ENCODE measurements at regions not wholly inside any gene's neighbourhood (a gene's known extent, or its start where the extent isn't known, plus 50 kb on each side); places are given as distances from the start of the nearest gene placed in this dataset.

DNA sequence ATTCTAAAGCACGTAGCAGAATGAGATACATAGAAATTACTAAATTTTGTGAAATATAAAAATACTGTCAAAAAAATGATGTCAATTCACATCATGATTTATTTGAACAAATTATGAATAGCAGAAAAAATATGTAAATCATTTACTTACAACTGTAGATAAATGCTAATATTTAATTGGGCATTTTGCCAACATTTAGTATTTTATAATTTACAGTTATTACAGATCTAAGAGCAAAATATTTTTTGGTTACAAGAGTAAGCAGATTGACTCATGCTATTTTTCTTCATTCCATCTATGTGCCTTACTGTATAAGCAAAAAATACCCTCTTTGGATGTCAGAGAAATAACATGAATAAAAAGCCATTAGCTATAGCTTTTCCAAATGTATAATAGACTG lies 282.3 kb upstream of the RGS18 start:
- DNase-seq: no peak
- H3K36me3 ChIP-seq (ENCODE audit: insufficient read depth in 1 of 2, low read depth in 1 of 2): no peaks in the 10 kb centered on the region
- TF ChIP-seq, protein P1, sequence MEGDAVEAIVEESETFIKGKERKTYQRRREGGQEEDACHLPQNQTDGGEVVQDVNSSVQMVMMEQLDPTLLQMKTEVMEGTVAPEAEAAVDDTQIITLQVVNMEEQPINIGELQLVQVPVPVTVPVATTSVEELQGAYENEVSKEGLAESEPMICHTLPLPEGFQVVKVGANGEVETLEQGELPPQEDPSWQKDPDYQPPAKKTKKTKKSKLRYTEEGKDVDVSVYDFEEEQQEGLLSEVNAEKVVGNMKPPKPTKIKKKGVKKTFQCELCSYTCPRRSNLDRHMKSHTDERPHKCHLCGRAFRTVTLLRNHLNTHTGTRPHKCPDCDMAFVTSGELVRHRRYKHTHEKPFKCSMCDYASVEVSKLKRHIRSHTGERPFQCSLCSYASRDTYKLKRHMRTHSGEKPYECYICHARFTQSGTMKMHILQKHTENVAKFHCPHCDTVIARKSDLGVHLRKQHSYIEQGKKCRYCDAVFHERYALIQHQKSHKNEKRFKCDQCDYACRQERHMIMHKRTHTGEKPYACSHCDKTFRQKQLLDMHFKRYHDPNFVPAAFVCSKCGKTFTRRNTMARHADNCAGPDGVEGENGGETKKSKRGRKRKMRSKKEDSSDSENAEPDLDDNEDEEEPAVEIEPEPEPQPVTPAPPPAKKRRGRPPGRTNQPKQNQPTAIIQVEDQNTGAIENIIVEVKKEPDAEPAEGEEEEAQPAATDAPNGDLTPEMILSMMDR (IDR thresholded peaks at IDR 0.05): no peak
- ATAC-seq: no peak
- H3K27me3 ChIP-seq (ENCODE audit: insufficient read depth in 3 of 3, low read length in 2 of 3): no peaks in the 10 kb centered on the region
- H3K27ac ChIP-seq: no peak overlapping the region
- H3K9me3 ChIP-seq: no peaks in the 10 kb centered on the region
- no peak overlapping the region for H3K4me3 ChIP-seq
- WGBS, 3 donors: 93 to 95% (median 94%) methylated on average over 1 of the region's 1 CpG
- intact Hi-C loops (cut with DNase I): no loop called here
- H3K4me1 ChIP-seq: no peaks in the 10 kb centered on the region

DNA sequence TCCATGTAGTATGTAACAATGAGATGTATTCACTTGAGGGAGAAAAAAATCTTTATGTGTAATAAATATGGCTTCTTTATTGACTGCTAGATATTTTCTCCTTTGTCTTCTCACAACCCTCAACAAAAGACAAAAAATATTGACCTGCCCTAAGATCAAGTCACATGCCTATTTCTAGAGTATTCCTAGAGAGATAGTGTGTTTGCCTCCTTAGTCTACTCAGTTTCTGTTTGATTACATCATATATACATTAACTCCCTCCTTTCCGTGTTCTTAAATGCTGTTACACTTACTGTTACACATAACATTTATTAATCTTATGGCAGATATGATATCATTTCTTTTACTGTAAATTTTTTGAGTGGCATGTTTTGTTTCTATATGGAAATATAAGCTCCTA lies 281.6 kb upstream of the RGS18 start:
- WGBS, 3 donors: 79 to 85% (median 85%) methylated on average over 1 of the region's 1 CpG
- DNase-seq (no peak), ATAC-seq (no peak)
- Histone ChIP-seq H3K4me1 (no peaks in the 10 kb centered on the region), H3K27ac (no peak overlapping the region), H3K36me3 (ENCODE audit: insufficient read depth in 1 of 2, low read depth in 1 of 2) (no peaks in the 10 kb centered on the region), H3K4me3 (no peak overlapping the region), H3K27me3 (ENCODE audit: insufficient read depth in 3 of 3, low read length in 2 of 3) (no peaks in the 10 kb centered on the region), H3K9me3 (no peaks in the 10 kb centered on the region)
- TF ChIP-seq, protein P1 (IDR thresholded peaks at IDR 0.05): no peak
- intact Hi-C loops (cut with DNase I): no loop called here

DNA sequence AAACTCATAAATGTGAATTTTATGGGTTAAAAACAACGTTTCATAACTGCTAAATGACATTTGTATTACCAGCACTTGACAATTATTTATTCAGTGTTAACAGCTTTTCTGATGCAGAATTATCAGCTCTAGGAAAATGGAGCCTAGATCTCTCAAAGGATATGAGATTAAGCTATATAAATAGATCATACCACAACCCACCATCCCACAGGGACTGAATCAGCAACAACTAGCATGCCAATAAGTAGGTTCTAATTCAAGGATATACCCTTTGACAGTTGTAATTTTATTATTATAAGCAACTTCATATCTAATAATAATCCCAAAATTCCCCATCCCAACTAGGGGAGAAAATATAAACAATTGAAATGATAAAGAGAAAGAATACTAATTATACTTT lies 275.4 kb upstream of the RGS18 start:
- 29 to 46% (median 39%) methylated on average over 1 of the region's 1 CpG for WGBS, 3 donors
- Histone ChIP-seq H3K9me3 (no peaks in the 10 kb centered on the region), H3K36me3 (ENCODE audit: insufficient read depth in 1 of 2, low read depth in 1 of 2) (no peaks in the 10 kb centered on the region), H3K27me3 (ENCODE audit: insufficient read depth in 3 of 3, low read length in 2 of 3) (no peaks in the 10 kb centered on the region), H3K27ac (no peak overlapping the region), H3K4me1 (no peaks in the 10 kb centered on the region), H3K4me3 (no peak overlapping the region)
- ATAC-seq (no peak), DNase-seq (no peak)
- TF ChIP-seq, protein P1 (IDR thresholded peaks at IDR 0.05): no peak
- intact Hi-C loops (cut with DNase I): no loop called here

DNA sequence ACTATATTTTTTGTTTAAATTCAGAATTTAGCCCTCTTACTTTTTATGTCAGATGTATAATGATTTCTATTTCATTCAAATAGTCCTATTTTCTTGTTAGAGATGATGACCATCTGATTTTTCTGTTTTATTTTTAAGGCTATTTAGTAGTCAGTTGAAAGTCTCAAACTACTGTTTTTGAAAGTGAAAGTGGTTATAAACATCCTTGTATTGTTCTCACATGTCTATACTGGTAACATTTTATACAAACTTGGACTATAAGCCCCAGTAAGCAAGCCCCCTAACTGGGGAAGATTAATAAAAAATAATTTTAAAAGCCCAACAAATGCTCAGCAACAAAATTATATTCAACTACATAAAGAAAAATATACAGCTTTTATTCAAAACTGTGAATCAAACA lies 271.3 kb upstream of the RGS18 start:
- H3K27me3 ChIP-seq (ENCODE audit: insufficient read depth in 3 of 3, low read length in 2 of 3): no peaks in the 10 kb centered on the region
- no peaks in the 10 kb centered on the region for H3K4me1 ChIP-seq
- H3K36me3 ChIP-seq (ENCODE audit: insufficient read depth in 1 of 2, low read depth in 1 of 2): no peaks in the 10 kb centered on the region
- TF ChIP-seq, protein P1 (IDR thresholded peaks at IDR 0.05): no peak
- no peaks in the 10 kb centered on the region for H3K9me3 ChIP-seq
- no peak overlapping the region for H3K27ac ChIP-seq
- no peak for DNase-seq
- intact Hi-C loops (cut with DNase I): loop anchor here in 1 of 2 donors (1.0 kb wide), 1 partner anchor 44 kb away; no protein-coding TSS in a partner anchor
- ATAC-seq: no peak
- no peak overlapping the region for H3K4me3 ChIP-seq

DNA sequence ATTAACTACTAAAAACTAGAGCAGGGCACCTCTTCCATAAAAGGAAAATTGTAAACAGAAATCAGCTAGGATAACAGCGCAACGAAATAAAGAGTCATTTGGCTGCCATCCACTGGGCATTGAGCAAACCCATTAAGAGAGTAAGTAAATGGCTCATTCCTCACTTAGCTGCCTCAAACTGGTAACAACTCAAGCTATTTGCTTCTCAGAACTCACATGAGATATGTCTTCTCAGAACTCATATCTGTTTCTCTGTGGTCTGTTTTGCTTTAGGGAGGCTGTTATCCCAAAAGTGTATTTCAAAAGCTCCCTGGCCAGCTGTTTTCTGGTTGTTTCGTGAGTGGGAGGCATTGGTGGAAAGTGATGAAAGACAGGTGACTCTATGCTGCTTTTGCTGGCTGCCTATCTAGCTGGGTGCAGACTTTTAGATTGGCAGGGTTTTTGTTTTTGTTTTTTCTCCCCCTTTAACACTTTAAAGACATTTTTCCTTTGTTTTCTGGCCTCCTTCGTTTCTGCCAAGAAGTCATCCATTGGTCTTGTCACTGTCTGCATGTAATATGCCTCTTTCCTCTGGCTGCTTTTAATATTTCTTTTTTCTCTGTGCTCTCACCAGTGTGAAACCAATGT lies 269.2 kb upstream of the RGS18 start:
- 40 to 47% (median 40%) methylated on average over 4 of the region's 4 CpGs for WGBS, 3 donors
- H3K27ac ChIP-seq: no peak overlapping the region
- no peaks in the 10 kb centered on the region for H3K9me3 ChIP-seq
- H3K36me3 ChIP-seq (ENCODE audit: insufficient read depth in 1 of 2, low read depth in 1 of 2): no peaks in the 10 kb centered on the region
- ATAC-seq (no peak), DNase-seq (no peak)
- H3K4me1 ChIP-seq: no peaks in the 10 kb centered on the region
- intact Hi-C loops (cut with DNase I): no loop called here
- TF ChIP-seq, protein P1 (IDR thresholded peaks at IDR 0.05): no peak
- no peaks in the 10 kb centered on the region for H3K27me3 ChIP-seq (ENCODE audit: insufficient read depth in 3 of 3, low read length in 2 of 3)
- H3K4me3 ChIP-seq: no peak overlapping the region

All from psoas muscle (tissue), 7 donors.